ENCODE measurements at regions not wholly inside any gene's neighbourhood (a gene's known extent, or its start where the extent isn't known, plus 50 kb on each side); places are given as distances from the start of the nearest gene placed in this dataset. TPM values are rescaled to one million over a fixed set of nuclear protein-coding genes. Genes with fewer than 3 reads are reported as not detected.

Small RNA genes in the stretch of these regions (small RNA-seq; reads per million reads assigned to genes)
- gene RNU6-812P (not detected), gene RNU6-827P (not detected)
